ENCODE measurements at regions not wholly inside any gene's neighbourhood (a gene's known extent, or its start where the extent isn't known, plus 50 kb on each side); places are given as distances from the start of the nearest gene placed in this dataset.
"Not testable (repeated sequence)": the region's sequence is repeated elsewhere in the genome, so short reads cannot be mapped to it uniquely, and the experiment has no call there.

DNA sequence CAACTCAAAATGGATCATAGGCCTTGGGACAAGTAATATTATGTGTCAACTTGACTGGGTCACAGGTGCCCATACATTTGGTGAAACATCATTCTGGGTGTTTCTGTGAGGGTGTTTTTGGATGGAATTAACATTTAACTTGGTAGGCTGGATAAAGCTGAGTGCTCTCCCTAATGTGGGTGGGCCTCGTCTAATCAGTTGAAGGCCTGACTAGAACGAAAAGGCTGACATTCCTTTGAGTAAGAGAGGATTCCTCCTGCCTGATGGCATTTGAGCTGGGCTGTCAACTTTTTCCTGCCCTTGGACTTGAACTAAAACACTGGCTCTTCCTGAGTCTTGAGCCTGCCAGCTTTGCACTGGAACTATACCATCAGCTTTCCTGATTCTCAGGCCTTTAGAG, 93.4 kb upstream of the ESRRB start:
- Histone ChIP-seq H3K27me3 (ENCODE audit: control insufficient read depth, insufficient read depth, low read length) (no peaks in the 10 kb centered on the region), H3K27ac (ENCODE audit: low read depth, low read length) (no peak overlapping the region), H3K9ac (ENCODE audit: low read length) (no peak overlapping the region), H3K4me1 (ENCODE audit: control insufficient read depth, insufficient read depth, low read length) (no peaks in the 10 kb centered on the region), H3K9me3 (ENCODE audit: control insufficient read depth, insufficient read depth, low read depth, low read length) (no peaks in the 10 kb centered on the region), H3K36me3 (ENCODE audit: control insufficient read depth, insufficient read depth, low read length) (no peaks in the 10 kb centered on the region), H3K4me3 (ENCODE audit: low read depth, low read length) (no peak overlapping the region)

DNA sequence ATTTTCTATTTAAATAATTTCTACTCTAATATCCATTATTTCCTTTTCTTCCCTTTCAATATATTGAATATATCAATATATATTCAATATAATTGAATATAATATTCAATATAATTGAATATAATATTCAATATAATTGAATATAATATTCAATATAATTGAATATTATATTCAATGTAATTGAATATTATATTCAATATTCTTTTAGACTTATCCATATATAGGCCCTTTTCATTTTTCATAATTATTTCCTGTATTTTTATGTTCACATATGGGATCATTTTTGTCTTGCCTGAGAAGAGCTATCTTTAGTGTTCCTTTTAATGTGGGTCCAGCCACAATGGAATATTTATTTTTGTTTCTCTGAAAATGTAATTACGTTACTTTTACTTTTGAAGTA, 88.9 kb upstream of the ESRRB start:
- H3K27me3 ChIP-seq (ENCODE audit: control insufficient read depth, insufficient read depth, low read length): no peaks in the 10 kb centered on the region
- H3K4me3 ChIP-seq (ENCODE audit: low read depth, low read length): no peak overlapping the region

DNA sequence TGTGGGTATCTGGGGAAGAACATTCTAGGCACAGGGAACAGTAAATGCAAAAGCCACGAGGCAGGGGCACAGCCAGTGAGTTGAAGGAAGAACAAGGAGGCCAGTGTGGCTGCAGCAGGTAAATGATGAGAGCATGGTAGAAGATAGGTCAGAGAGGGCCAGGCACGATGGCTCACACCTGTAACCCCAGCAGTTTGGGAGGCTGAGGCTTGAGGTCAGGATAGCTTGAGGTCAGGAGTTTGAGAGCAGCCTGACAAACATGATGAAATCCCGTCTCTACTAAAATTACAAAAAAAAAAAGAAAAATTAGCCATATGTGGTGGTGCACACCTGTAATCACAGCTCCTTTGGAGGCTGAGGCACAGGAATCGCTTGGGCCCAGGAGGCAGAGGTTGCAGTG, 86.7 kb upstream of the ESRRB start:
- no peaks in the 10 kb centered on the region for H3K4me1 ChIP-seq (ENCODE audit: control insufficient read depth, insufficient read depth, low read length)
- no peak overlapping the region for H3K9ac ChIP-seq (ENCODE audit: low read length)
- no peaks in the 10 kb centered on the region for H3K36me3 ChIP-seq (ENCODE audit: control insufficient read depth, insufficient read depth, low read length)
- no peaks in the 10 kb centered on the region for H3K9me3 ChIP-seq (ENCODE audit: control insufficient read depth, insufficient read depth, low read depth, low read length)
- H3K27me3 ChIP-seq (ENCODE audit: control insufficient read depth, insufficient read depth, low read length): no peaks in the 10 kb centered on the region
- no peak overlapping the region for H3K4me3 ChIP-seq (ENCODE audit: low read depth, low read length)
- no peak overlapping the region for H3K27ac ChIP-seq (ENCODE audit: low read depth, low read length)

More for the DNA sequence above, 88.9 kb upstream of the ESRRB start:
- Histone ChIP-seq H3K36me3 (ENCODE audit: control insufficient read depth, insufficient read depth, low read length) (no peaks in the 10 kb centered on the region), H3K27ac (ENCODE audit: low read depth, low read length) (no peak overlapping the region), H3K9ac (ENCODE audit: low read length) (no peak overlapping the region), H3K9me3 (ENCODE audit: control insufficient read depth, insufficient read depth, low read depth, low read length) (no peaks in the 10 kb centered on the region), H3K4me1 (ENCODE audit: control insufficient read depth, insufficient read depth, low read length) (no peaks in the 10 kb centered on the region)

DNA sequence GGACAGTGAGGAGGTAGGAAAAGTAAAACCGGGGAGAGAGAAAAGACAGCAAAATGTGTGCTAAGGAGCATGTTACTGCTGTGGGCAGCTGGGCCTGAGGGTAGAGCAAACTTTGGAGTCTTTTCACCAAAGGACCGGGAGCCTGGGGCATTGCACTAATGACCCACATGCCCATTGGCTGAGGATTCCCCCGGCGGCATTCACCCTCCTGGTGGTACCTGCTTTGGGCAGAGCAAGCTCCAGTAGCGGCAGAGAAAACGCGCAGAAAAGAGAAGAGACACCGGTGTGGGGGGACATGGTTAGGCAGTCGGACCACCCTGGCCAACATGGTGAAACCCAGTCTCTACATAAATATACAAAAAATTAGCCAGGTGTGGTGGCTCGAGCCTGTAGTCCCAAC, 83.4 kb upstream of the ESRRB start:
- Histone ChIP-seq H3K9ac (ENCODE audit: low read length) (no peak overlapping the region), H3K27ac (ENCODE audit: low read depth, low read length) (no peak overlapping the region), H3K4me1 (ENCODE audit: control insufficient read depth, insufficient read depth, low read length) (no peaks in the 10 kb centered on the region), H3K27me3 (ENCODE audit: control insufficient read depth, insufficient read depth, low read length) (no peaks in the 10 kb centered on the region), H3K36me3 (ENCODE audit: control insufficient read depth, insufficient read depth, low read length) (no peaks in the 10 kb centered on the region), H3K9me3 (ENCODE audit: control insufficient read depth, insufficient read depth, low read depth, low read length) (no peaks in the 10 kb centered on the region), H3K4me3 (ENCODE audit: low read depth, low read length) (no peak overlapping the region)

DNA sequence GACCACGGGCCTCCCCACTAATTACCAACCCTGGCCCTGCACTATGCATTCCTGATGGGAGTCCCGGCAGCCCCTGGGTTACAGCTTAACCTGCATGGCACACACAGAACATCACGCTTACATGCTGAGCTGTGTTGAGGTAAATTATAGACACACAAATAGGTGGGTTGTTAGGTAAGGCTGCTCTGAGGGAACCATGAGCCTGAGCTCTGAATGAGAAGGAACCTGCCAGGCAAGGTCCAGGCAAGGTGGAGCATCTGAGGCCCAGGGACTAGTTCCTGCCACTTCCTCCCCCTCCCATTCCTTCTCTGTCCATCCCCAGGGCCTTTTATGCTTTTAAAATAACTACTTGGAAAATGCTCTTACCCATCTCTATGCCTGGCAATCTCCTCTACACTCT, 82.7 kb upstream of the ESRRB start:
- Histone ChIP-seq H3K4me1 (ENCODE audit: control insufficient read depth, insufficient read depth, low read length) (no peaks in the 10 kb centered on the region), H3K27me3 (ENCODE audit: control insufficient read depth, insufficient read depth, low read length) (no peaks in the 10 kb centered on the region), H3K36me3 (ENCODE audit: control insufficient read depth, insufficient read depth, low read length) (no peaks in the 10 kb centered on the region), H3K27ac (ENCODE audit: low read depth, low read length) (no peak overlapping the region), H3K4me3 (ENCODE audit: low read depth, low read length) (no peak overlapping the region), H3K9ac (ENCODE audit: low read length) (no peak overlapping the region), H3K9me3 (ENCODE audit: control insufficient read depth, insufficient read depth, low read depth, low read length) (no peaks in the 10 kb centered on the region)

DNA sequence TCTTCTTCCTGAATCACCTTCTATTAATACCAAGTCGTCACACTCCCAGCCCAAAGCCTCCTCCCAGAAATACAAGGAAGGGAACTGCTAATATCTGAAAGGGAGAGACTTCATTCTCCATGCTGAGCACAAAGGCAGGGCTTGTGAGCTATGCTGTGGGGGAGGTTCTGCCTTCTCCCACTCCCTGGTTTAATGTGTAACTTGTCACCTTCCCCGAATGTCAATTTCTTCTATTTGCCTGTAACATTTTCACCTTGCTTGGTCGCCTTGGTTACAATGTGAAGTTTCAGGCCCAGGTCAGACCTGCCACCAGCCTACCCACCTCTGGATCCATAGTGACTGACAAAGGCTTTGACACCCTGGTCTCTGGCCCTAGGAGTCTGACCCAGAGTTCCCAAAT, 82.0 kb upstream of the ESRRB start:
- no peak overlapping the region for H3K27ac ChIP-seq (ENCODE audit: low read depth, low read length)
- H3K9ac ChIP-seq (ENCODE audit: low read length): no peak overlapping the region
- no peaks in the 10 kb centered on the region for H3K36me3 ChIP-seq (ENCODE audit: control insufficient read depth, insufficient read depth, low read length)
- no peak overlapping the region for H3K4me3 ChIP-seq (ENCODE audit: low read depth, low read length)
- no peaks in the 10 kb centered on the region for H3K27me3 ChIP-seq (ENCODE audit: control insufficient read depth, insufficient read depth, low read length)
- no peaks in the 10 kb centered on the region for H3K4me1 ChIP-seq (ENCODE audit: control insufficient read depth, insufficient read depth, low read length)
- H3K9me3 ChIP-seq (ENCODE audit: control insufficient read depth, insufficient read depth, low read depth, low read length): no peaks in the 10 kb centered on the region

DNA sequence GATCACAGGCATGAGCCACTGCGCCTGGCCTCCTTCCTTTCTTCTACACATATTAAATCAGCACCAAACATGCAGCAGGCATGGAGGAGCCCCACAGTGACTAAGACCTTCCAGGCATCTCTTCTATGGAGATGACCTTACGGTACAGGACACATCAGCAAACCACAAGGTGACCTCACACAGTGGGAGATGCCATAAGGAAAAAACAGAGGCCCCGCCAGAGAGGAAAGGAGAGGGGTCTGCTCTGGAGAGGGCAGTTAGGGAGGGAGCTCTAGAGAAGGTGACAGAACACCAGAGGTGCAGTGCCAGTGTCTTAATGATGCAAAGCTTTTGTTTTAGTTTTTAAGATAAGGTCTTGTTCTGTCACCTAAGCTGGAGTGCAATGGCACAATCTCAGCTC, 81.1 kb upstream of the ESRRB start:
- Histone ChIP-seq H3K36me3 (ENCODE audit: control insufficient read depth, insufficient read depth, low read length) (no peaks in the 10 kb centered on the region), H3K4me3 (ENCODE audit: low read depth, low read length) (no peak overlapping the region), H3K4me1 (ENCODE audit: control insufficient read depth, insufficient read depth, low read length) (no peaks in the 10 kb centered on the region), H3K27me3 (ENCODE audit: control insufficient read depth, insufficient read depth, low read length) (no peaks in the 10 kb centered on the region), H3K9me3 (ENCODE audit: control insufficient read depth, insufficient read depth, low read depth, low read length) (no peaks in the 10 kb centered on the region), H3K27ac (ENCODE audit: low read depth, low read length) (no peak overlapping the region), H3K9ac (ENCODE audit: low read length) (no peak overlapping the region)

DNA sequence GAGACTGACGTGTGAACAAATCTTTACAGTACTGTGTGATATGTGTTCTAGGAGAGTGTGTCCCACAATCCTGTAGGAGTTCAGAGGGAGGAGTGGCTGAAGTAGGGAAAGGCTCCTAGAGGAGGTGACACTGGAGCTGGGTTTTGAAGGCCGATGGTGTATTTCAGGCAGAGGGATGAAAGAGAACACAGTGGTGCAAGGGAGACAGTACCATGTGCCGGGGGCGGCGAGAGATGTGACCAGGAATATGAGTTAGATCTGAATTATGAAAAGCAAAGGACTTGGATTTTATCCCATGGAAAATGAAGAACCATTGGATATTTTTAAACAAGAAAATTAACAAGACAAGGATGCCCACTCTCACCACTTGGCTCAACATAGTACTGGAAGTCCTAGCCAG, 77.0 kb upstream of the ESRRB start:
- H3K4me3 ChIP-seq (ENCODE audit: low read depth, low read length): no peak overlapping the region
- no peak overlapping the region for H3K9ac ChIP-seq (ENCODE audit: low read length)
- H3K9me3 ChIP-seq (ENCODE audit: control insufficient read depth, insufficient read depth, low read depth, low read length): no peaks in the 10 kb centered on the region
- no peaks in the 10 kb centered on the region for H3K4me1 ChIP-seq (ENCODE audit: control insufficient read depth, insufficient read depth, low read length)
- no peaks in the 10 kb centered on the region for H3K36me3 ChIP-seq (ENCODE audit: control insufficient read depth, insufficient read depth, low read length)
- no peak overlapping the region for H3K27ac ChIP-seq (ENCODE audit: low read depth, low read length)
- H3K27me3 ChIP-seq (ENCODE audit: control insufficient read depth, insufficient read depth, low read length): no peaks in the 10 kb centered on the region

DNA sequence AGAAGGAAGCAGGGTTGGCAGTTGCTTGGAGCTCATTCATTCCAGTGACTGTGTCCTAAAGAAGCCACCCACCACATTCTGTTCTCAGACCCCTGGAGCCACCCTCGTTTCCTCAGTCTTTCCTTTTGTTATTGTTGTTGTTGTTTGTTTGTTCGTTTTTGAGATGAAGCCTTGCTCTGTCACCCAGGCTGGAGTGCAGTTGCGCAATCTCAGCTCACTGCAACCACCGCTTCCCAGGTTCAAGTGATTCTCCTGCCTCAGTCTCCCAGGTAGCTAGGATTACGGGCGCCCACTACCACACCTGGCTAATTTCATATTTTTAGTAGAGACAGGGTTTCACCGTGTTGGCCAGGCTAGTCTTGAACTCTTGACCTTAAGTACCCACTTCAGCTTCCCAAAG, 72.7 kb upstream of the ESRRB start:
- not testable (repeated sequence) for H3K36me3 ChIP-seq (ENCODE audit: control insufficient read depth, insufficient read depth, low read length); H3K27ac ChIP-seq (ENCODE audit: low read depth, low read length); H3K9ac ChIP-seq (ENCODE audit: low read length); H3K27me3 ChIP-seq (ENCODE audit: control insufficient read depth, insufficient read depth, low read length); H3K4me1 ChIP-seq (ENCODE audit: control insufficient read depth, insufficient read depth, low read length); H3K9me3 ChIP-seq (ENCODE audit: control insufficient read depth, insufficient read depth, low read depth, low read length); H3K4me3 ChIP-seq (ENCODE audit: low read depth, low read length)

DNA sequence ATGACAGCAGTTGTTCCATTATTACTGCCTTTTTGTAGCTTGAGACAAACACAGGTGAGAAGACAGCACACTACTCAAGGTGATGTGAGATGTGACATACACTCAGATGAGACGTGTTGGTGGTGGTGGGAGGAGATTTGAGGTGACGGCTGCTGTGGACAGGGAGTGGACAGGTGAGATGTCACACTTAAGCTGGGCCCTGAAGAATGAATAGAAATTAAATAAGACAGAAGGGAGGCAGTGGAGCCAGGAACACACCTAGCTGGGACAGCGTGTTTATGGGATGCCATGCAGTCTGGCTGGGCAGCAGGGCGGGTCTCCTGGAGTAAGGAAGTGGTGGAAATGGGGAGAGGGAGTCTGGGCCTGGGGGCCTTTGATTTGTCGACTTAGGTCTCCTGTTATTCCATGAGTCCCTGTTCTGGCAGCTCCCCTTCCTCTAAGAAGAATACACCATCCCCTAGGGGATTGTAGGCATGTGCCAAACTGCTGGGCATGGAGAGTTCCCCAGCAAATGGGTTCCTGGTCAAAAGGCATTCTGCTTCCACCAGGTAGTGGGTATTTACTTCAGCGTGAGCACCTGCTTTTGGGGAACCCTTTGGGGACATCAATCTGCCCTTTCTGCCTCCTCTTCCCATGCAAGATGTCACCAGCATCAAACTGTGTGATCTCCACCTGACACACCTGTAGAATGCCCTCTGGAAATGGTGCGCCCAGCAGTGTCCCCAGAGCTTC, 71.2 kb upstream of the ESRRB start:
- peaks cover 2% of the 10 kb centered on the region for H3K4me1 ChIP-seq (ENCODE audit: control insufficient read depth, insufficient read depth, low read length)
- no peak overlapping the region for H3K9ac ChIP-seq (ENCODE audit: low read length)
- H3K27me3 ChIP-seq (ENCODE audit: control insufficient read depth, insufficient read depth, low read length): peaks cover 14% of the 10 kb centered on the region
- H3K36me3 ChIP-seq (ENCODE audit: control insufficient read depth, insufficient read depth, low read length): no peaks in the 10 kb centered on the region
- no peak overlapping the region for H3K27ac ChIP-seq (ENCODE audit: low read depth, low read length)
- no peak overlapping the region for H3K4me3 ChIP-seq (ENCODE audit: low read depth, low read length)
- no peaks in the 10 kb centered on the region for H3K9me3 ChIP-seq (ENCODE audit: control insufficient read depth, insufficient read depth, low read depth, low read length)

DNA sequence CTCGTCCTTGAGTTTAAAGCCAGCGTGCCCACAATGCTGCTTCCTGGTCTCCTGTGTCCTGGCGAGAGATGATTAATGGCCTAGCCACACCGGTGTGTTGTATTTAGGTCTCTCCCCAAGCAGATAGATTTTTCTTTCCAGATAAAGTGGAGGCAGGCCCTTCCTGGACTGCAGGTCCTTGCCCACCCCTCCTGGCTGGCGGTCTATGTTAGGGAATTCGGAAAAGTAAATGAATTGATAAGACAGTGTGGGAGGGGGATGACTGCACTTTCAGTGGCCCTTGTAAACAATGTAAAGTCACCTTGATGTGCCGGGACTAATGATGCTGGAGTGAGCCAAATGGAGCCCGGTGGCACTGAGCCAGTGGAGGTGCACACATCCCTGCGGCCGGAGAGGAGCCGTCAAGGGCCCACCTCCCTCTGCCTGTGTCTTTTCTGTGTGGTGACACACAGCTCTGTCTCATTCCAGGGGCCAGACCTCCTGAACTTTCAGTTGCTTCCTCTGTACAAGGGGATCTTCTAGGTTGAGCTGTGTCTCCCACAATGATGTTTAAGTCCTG, 70.6 kb upstream of the ESRRB start:
- Histone ChIP-seq H3K9ac (ENCODE audit: low read length) (no peak overlapping the region), H3K36me3 (ENCODE audit: control insufficient read depth, insufficient read depth, low read length) (no peaks in the 10 kb centered on the region), H3K4me1 (ENCODE audit: control insufficient read depth, insufficient read depth, low read length) (peaks cover 9% of the 10 kb centered on the region), H3K4me3 (ENCODE audit: low read depth, low read length) (no peak overlapping the region), H3K27me3 (ENCODE audit: control insufficient read depth, insufficient read depth, low read length) (peaks cover 20% of the 10 kb centered on the region), H3K9me3 (ENCODE audit: control insufficient read depth, insufficient read depth, low read depth, low read length) (no peaks in the 10 kb centered on the region), H3K27ac (ENCODE audit: low read depth, low read length) (no peak overlapping the region)

Measured in HUES6 (cell line).